RWPE1 (cell line): ENCODE measurements at regions not wholly inside any gene's neighbourhood (a gene's known extent, or its start where the extent isn't known, plus 50 kb on each side); places are given as distances from the start of the nearest gene placed in this dataset.

Source experiments
- CTCF ChIA-PET: fragments of 350-600 bp; sonication (Branson Sonifier 250); formaldehyde crosslinking; extraction: SDS; loops from one replicate; lab custom pipeline; 2021; lab: Yijun Ruan, JAX
- POLR2A ChIA-PET: fragments of 400-600 bp; formaldehyde crosslinking; extraction: SDS; loops from one replicate; lab custom pipeline; 2020; ENCODE audit warnings: antibody characterized with exemption; ENCODE audit not compliant: low non-redundant PET; lab: Yijun Ruan, JAX
- DNase-seq: peaks from one replicate; pipeline ENCODE4 v3.0.0; 2012; ENCODE audit warnings: low spot score
- H3K27ac ChIP-seq: fragments of 450-650 bp; 2 replicates; pipeline ENCODE4 v1.5.1; 2017
- TF ChIP-seq, protein P1 (sequence below): fragments of 450-650 bp; conservative IDR thresholded peaks from 2 replicates; pipeline ENCODE4 v1.5.1; 2017; ENCODE audit warnings: low read depth, mild to moderate bottlenecking

DNA sequence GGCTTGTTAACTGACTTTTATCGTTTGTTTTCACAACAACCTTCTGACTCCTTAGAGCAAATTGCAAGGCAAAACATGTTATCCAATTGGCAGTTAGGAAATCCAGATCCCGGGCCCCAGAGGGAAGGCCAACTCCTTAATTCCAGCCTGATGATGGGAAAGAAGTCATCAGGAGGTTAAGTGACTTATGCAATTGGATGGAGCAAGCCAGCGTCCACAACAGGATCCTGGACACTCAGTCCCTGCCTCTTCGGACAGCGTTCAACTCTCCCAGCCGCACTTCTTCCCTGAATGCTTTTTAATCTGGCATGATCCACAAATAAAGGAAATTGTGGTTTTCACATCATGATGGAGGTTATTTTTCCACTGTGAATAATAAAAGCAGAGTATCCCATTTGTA lies 310.1 kb downstream of the RAB28 start:
- ChIA-PET POLR2A (no interaction called here), CTCF (no interaction called here)
- TF ChIP-seq, protein P1, sequence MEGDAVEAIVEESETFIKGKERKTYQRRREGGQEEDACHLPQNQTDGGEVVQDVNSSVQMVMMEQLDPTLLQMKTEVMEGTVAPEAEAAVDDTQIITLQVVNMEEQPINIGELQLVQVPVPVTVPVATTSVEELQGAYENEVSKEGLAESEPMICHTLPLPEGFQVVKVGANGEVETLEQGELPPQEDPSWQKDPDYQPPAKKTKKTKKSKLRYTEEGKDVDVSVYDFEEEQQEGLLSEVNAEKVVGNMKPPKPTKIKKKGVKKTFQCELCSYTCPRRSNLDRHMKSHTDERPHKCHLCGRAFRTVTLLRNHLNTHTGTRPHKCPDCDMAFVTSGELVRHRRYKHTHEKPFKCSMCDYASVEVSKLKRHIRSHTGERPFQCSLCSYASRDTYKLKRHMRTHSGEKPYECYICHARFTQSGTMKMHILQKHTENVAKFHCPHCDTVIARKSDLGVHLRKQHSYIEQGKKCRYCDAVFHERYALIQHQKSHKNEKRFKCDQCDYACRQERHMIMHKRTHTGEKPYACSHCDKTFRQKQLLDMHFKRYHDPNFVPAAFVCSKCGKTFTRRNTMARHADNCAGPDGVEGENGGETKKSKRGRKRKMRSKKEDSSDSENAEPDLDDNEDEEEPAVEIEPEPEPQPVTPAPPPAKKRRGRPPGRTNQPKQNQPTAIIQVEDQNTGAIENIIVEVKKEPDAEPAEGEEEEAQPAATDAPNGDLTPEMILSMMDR: no peak
- H3K27ac ChIP-seq: no peak overlapping the region
- no peak for DNase-seq

DNA sequence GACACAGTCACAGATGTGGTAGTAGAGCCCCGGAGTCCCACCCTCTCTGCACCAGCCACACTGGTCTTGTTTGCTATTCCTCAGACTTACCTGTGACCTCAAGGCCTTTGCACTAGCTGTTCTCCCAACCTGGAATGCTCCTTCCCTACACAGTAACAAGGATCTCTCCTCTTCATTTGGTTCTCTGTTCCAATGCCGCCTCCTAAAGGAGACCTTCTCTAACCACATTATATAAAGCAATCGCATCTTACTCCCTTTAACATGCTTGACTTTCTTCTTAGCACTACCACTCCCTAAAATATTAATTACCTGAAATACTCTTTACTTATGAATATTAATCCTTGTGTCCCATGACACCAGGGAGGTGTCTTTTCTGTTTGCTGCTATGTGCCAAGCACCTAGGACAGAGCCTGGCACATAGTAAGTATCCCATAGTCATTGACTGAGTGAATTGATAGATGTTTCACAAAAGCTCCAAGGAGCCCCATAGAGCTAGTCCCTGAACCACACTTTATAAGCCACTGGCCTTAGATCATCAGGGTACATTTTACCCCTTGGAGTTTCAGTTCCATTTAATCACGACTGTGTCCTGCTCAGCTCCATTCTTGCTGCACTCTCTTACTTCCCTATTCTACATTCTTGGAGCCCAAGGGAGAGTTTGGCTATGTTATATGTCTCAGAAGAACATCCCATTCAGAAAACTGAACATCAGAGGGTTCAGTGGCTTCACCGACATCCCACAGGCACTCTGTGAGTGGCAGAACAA lies 312.7 kb downstream of the RAB28 start:
- ChIA-PET CTCF (no interaction called here), POLR2A (no interaction called here)
- no peak for DNase-seq
- TF ChIP-seq, protein P1: no peak
- no peak overlapping the region for H3K27ac ChIP-seq

DNA sequence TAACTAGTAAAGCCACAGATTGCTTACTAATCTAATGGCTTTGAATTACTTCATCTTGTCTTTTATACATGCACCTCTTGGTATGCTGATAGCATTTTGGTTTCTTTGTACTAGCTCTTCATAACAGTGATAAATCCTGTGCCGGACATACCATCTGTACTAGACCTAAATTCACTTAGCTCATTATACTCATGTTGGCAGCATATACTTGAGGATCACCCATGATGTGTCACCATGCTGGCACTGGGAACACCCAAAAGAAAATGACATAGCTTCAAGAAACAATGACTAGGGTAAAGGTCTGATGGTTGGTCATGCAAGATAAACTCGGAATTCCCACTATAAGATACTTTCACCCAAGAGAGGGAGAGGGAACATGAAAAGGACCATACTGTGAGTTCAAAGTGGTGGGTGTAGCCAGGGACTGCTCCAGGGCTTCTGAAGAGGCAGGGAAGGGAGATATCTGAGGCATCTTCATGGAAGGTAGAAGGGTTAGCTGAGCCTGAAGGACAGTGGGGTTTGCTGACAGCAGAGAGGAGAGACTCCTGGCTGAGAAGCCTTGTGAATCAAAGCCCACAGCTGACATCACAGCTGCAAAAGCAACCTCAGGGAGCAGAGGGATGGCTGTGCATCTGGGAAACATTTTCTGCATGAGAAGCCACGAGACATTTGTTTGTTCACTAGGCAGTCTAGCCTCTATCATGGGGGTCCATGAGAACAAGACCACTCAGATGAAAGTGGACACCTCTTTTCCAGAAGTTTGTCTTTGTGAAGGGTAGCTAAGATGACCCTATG lies 314.2 kb downstream of the RAB28 start:
- POLR2A ChIA-PET: no interaction called here
- H3K27ac ChIP-seq: no peak overlapping the region
- no peak for DNase-seq
- TF ChIP-seq, protein P1: no peak
- CTCF ChIA-PET: no interaction called here

DNA sequence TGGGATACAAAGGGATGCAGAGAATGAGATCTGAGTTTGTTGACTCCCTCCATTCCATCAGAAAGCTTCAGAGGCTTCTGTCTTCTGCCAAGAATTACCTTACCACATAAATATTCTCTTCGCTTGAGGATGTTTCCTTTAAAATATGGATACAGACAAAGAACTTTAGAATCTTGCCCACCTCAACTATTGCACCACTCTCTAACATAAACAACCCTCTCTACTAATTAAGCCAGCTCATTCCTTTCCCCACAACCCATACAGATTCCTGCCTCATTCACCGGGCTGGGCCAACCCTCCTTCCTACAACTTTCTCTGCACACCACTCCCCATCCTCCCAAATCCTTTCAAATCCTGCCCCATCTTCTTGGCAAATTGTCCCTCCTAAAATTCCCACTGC lies 315.8 kb downstream of the RAB28 start:
- CTCF ChIA-PET: no interaction called here
- no peak for DNase-seq
- H3K27ac ChIP-seq: no peak overlapping the region
- TF ChIP-seq, protein P1: no peak
- POLR2A ChIA-PET: no interaction called here

DNA sequence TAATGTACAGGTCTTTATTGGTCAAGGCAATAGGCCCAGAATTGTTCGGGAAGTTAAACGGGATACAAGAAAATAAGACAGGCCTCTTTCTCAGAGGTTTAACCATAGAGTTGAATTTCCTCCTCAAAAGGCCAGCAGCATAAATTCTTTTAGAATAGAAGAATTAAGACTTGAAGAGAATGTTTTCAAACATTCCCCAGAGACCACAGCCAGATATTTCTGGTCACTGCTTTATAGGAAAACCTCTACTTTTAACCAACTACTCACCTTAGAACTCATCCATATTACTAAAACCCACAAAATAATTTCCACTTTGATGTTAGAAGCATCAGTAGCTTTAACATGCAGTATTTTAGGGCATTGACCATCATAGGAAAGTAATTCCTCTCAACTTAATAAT lies 317.9 kb downstream of the RAB28 start:
- ChIA-PET POLR2A (no interaction called here), CTCF (no interaction called here)

DNA sequence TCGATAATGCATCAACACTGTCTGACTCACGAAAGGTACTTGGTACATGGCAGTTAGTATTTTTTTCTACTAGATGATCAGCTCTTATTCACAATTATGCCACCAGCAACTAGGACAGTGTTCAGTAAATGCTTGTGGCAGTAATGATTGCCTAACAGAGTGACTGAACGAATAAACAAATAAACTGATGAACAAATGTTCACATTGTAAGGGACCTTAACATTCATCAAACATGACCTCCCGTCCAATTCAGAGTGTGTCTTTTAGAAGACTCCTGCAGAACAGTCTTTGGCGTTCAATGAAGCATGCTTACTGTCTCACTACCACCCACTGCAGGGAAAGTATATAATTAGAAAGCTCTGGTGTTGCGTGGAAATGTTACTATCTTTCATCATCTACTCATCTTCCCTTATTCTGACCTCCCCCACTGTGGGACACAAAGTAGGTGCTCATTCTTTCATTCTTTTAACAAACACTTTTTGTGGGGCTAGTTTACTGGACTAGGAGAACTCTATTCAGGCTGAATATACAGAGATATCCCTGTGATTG lies 319.3 kb downstream of the RAB28 start:
- TF ChIP-seq, protein P1: no peak
- CTCF ChIA-PET: interaction anchor here (0.7 kb wide), 1 partner anchor 1296 kb away, joined by 3 read pairs; no protein-coding TSS in a partner anchor
- POLR2A ChIA-PET: no interaction called here
- H3K27ac ChIP-seq: no peak overlapping the region
- no peak for DNase-seq

More for the DNA sequence above, 317.9 kb downstream of the RAB28 start:
- DNase-seq: no peak
- TF ChIP-seq, protein P1: no peak
- no peak overlapping the region for H3K27ac ChIP-seq
